Cerebellar cortex (tissue), 1 donor: ENCODE measurements at regions not wholly inside any gene's neighbourhood (a gene's known extent, or its start where the extent isn't known, plus 50 kb on each side); places are given as distances from the start of the nearest gene placed in this dataset.
"Not testable (repeated sequence)": the region's sequence is repeated elsewhere in the genome, so short reads cannot be mapped to it uniquely, and the experiment has no call there.

Source experiments
- DNase-seq: peaks from one replicate; pipeline ENCODE4 v3.0.0-alpha.2; 2015; ENCODE audit warnings: low spot score

GRCh38 chr18:961644-962355 is 57.1 kb downstream of the ADCYAP1 start:
- peak; percentile 12 for DNase-seq

- no peak for DNase-seq
Observed at GRCh38 chr18:963276-963675, 58.6 kb downstream of the ADCYAP1 start.

GRCh38 chr18:965921-966758 is 61.5 kb downstream of the ADCYAP1 start:
- no peak for DNase-seq

- no peak for DNase-seq
Observed at GRCh38 chr18:966759-967576, 62.3 kb downstream of the ADCYAP1 start.

GRCh38 chr18:968910-969309 is 64.2 kb downstream of the ADCYAP1 start:
- DNase-seq = not testable (repeated sequence)

- not testable (repeated sequence) for DNase-seq
Observed at GRCh38 chr18:969311-969710, 64.6 kb downstream of the ADCYAP1 start.

GRCh38 chr18:974606-975005 is 69.9 kb downstream of the ADCYAP1 start:
- not testable (repeated sequence) for DNase-seq

- not testable (repeated sequence) for DNase-seq
Observed at GRCh38 chr18:976393-977128, 71.9 kb downstream of the ADCYAP1 start.

- DNase-seq = not testable (repeated sequence)
Observed at GRCh38 chr18:977327-977726, 72.7 kb downstream of the ADCYAP1 start.

GRCh38 chr18:977732-978131 is 73.1 kb downstream of the ADCYAP1 start:
- not testable (repeated sequence) for DNase-seq

GRCh38 chr18:980586-980985 is 75.9 kb downstream of the ADCYAP1 start:
- DNase-seq = no peak

GRCh38 chr18:984004-984403 is 79.3 kb downstream of the ADCYAP1 start:
- DNase-seq = peak; percentile 13

GRCh38 chr18:985212-985661 is 80.6 kb downstream of the ADCYAP1 start:
- DNase-seq = peak; percentile 12

GRCh38 chr18:986051-986450 is 81.4 kb downstream of the ADCYAP1 start:
- peak; percentile 43 for DNase-seq

GRCh38 chr18:986552-986951 is 81.9 kb downstream of the ADCYAP1 start:
- no peak for DNase-seq

- DNase-seq = no peak
Observed at GRCh38 chr18:987325-988186, 82.9 kb downstream of the ADCYAP1 start.

GRCh38 chr18:989425-989824 is 84.8 kb downstream of the ADCYAP1 start:
- no peak for DNase-seq

- DNase-seq = no peak
Observed at GRCh38 chr18:990197-990596, 85.5 kb downstream of the ADCYAP1 start.

GRCh38 chr18:991441-991840 is 86.8 kb downstream of the ADCYAP1 start:
- no peak for DNase-seq

GRCh38 chr18:993560-993959 is 88.9 kb downstream of the ADCYAP1 start:
- no peak for DNase-seq

GRCh38 chr18:995629-996028 is 91.0 kb downstream of the ADCYAP1 start:
- no peak for DNase-seq
